Islet of Langerhans (tissue), 1 donor: ENCODE measurements at regions not wholly inside any gene's neighbourhood (a gene's known extent, or its start where the extent isn't known, plus 50 kb on each side); places are given as distances from the start of the nearest gene placed in this dataset.
A peak's percentile ranks its signal among the peaks of the same experiment; 100 is the strongest.

Source experiments
- FAIRE-seq: peaks from one replicate; lab custom pipeline; 2011; peaks lifted over from hg19 to GRCh38; lab: Jason Lieb, UNC

DNA sequence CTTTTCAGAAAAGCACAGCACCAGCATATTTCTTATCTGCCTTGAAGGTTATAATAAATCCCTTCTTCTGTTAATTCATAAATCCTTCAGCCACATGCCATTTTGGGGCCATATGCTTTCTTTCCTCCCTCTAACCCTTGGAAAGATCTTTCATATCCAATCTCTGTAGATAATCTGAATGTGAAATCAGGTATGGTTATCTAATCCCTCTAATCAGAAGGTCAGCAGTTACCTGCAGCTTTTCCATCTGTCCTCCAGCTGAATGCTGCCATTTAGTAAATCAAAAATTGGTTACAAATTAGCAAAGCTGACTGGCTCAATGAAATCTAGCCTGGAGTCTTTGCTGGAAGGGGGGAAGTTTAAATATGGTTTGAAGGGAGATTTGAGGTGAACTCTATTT lies 230.5 kb downstream of the PIK3C3 start:
- FAIRE-seq: no peak

- no peak for FAIRE-seq
Observed at GRCh38 chr18:42187611-42188380, 232.8 kb downstream of the PIK3C3 start.

DNA sequence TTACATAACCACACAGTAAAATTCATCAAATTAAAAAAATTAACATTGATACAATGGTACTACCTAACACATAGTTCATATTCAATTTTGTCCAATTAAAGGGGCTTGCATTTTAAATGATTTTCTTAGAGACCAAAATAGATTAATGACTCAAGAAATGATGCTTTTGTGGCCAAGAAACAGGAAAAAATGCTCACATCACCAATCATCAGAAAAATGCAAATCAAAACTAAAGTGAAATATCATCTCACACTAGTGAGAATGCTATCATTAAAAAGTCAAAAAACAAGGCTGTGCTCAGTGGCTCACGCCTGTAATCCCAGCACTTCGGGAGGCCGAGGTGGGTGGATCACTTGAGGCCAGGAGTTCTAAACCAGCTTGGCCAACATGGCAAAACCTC lies 235.6 kb downstream of the PIK3C3 start:
- FAIRE-seq: no peak

- peak; percentile 69 for FAIRE-seq
Observed at GRCh38 chr18:42192251-42193248, 237.5 kb downstream of the PIK3C3 start.

- FAIRE-seq: no peak
Observed at GRCh38 chr18:42196651-42197050, 241.6 kb downstream of the PIK3C3 start.

- no peak for FAIRE-seq
Observed at GRCh38 chr18:42201137-42201536, 246.1 kb downstream of the PIK3C3 start.

GRCh38 chr18:42211201-42211600 lies 256.2 kb downstream of the PIK3C3 start:
- FAIRE-seq: no peak

DNA sequence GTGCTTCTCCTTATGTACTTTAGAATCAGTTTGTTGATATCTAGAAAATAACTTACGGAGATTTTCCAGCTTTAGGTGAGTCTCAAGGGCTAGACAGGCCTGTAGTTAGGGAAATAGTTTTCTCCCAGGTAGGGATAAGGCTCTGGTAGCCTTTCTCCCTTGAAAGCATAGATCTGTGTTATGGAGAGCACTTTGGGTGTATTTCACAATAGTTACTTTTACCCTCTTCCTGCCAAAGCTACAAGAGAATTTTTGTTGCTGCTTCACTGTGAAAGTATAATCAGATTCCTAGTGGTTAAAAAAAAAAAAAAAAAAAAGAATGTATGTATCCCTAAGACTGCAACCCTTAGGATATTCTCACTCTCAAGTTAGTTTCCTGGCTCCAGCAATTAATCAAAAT lies 267.5 kb downstream of the PIK3C3 start:
- FAIRE-seq: no peak

- FAIRE-seq: no peak
Observed at GRCh38 chr18:42228581-42228980, 273.5 kb downstream of the PIK3C3 start.

GRCh38 chr18:42229211-42230210 lies 274.5 kb downstream of the PIK3C3 start:
- FAIRE-seq: no peak

DNA sequence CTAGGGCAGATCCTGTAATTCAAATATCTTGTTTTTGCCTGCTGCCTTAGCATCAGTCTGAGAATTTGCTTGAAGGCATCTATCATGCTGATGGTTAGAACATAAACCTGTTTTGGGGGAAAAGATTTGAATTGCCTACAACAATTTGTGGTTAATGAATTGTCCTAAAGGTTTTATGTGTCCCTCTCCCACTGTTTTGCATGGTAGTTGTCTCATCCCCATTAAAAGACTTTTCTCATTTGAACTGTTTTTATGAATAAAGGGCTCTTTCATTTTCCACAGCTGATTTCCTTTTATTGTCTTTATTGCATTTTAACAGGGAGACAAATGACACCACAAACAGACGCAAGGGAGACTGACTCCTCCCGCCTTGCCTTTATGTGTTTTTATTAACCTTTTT lies 275.6 kb downstream of the PIK3C3 start:
- FAIRE-seq: no peak

DNA sequence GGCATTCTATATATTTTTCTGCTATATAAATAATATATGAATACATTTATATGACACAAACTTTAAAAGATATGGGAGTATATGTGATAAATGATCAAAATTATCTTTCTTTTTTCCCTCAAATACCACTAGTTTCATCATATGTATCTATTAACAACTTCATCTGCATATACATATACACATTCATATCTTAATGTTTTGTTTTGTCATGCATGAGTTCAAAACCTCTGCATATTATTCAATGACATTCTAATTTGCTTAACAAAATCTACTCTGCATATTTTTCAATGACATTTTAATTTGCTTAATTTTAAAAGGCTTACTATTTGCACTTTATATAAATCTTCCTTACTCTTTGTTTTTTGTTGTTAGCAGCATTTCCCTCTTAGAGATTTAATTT lies 276.2 kb downstream of the PIK3C3 start:
- no peak for FAIRE-seq

GRCh38 chr18:42231796-42232195 lies 276.8 kb downstream of the PIK3C3 start:
- no peak for FAIRE-seq

GRCh38 chr18:42233908-42234307 lies 278.9 kb downstream of the PIK3C3 start:
- FAIRE-seq: no peak

DNA sequence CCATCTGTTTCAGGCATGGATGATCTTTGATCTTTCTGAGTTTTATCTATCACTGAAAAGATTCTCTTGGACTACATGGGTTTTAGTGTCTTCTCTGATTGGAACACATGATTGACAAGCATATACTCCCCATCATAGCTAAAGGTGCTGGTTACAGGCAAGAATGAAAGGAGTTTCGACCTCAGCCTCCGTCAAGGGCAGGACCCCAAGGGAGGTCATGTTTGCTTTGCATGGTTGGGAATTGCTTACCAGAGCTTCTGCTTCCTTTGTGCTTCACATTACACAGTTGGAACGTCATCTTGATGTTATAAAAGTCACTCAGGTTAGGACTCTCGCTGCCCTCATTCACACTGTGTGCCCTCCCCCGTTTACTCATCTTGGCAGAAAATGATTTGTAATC lies 287.7 kb downstream of the PIK3C3 start:
- FAIRE-seq: no peak

GRCh38 chr18:42245137-42245536 lies 290.1 kb downstream of the PIK3C3 start:
- no peak for FAIRE-seq

DNA sequence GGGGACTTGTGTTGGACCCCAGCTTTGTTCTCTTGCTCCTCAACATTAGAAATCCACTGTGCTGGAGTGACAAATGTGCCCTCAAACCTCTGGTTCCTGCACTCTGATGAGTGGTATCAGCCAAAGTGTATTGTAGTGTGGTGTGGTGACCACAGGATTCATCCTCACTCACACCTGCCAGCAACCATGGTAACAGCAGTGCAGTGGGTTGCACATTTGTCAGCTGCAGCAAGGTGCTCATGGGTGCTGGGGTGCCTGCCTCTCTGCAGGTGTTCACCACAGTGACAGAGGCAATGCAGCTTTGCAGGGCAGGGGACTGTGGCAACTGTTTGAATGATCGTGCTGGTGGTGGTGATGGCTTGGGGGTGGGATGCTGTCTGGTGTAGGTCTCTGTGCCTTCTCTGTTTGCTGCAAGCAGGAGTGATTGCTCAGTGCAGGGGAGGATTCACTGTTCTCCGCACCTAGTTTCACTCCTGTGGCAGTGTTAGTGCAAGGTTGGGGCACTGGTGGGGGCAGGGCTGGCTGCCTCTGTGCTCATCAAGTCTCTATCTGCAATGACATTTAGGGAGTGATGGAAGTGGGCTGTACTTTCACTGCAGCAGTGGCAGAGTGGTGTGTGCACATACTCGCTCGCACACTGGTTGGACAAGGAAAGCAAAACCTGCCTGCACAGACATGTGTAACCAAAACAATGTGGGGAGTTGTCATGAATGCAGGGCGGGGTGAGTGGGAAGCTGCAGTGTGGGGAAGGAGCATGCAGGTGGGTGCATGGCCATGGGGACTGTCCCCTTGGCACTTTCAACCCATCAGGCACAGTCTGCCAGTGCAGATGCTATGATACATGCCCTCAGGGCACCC lies 301.1 kb downstream of the PIK3C3 start:
- no peak for FAIRE-seq

DNA sequence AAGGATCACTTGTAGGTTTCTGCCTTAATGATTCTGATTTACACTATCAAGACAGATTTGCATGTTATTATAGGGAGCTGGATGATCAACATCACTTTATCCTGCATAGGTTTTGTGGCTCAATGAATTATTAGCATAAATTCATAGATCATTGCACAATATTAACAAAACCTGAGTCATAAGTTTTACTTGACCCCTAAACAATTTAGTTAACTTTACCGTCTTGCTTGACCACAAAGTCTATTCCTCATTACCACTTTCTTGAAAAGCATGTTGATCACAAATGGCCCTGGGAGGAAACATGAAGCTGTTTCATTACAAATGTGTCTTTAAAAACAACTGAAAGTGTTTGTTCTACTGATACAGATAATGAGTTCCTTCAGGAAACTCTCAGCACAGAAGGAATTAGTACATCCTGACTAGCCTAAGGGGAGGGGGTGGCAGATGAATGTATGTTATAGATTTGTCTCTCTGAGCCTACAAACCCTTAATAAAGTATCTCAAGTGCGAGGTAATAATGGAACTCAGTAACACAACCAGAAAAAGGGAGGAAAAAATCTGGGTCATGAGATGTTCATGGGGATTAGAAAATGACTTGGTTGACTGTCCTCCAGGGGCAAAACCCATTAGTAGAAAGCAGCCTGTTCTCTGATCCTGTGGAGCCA lies 303.4 kb downstream of the PIK3C3 start:
- no peak for FAIRE-seq

DNA sequence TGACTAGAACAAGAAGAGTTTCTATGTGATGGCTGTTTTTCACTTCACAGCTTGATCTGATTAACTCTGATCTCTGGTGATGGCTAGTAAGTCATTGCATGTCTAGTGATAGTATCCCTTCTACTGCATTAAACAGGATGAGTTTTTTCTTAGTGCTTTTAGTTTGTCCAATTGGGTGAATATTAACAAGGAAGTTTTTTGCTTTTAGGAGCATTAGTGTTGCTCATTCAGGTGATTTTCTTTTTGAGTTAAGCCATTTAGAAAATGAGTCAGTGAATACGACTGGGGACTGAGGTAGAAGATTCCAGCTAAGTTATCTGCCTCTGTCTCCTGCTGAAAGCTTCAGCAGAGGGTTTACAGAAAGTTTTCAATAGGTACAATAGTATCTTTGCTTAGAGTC lies 306.7 kb downstream of the PIK3C3 start:
- FAIRE-seq: no peak

DNA sequence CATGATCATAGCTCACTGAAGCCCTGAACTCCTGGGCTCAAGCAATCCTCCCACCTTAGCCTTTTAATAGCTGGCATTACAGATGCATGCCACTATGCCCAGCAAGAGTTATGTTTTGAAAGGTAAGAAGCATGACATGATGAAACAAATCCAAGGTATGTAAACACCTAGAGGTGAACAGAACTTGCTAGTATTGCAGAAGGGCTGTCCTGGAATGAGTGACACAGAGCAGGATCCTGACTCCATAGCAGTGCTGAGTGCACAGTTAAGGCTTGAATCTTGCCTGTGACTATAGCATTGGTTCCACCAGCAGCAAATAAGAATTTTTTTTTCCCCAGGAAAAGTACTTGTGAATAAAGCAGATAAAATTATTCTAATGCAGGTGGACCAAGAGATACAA lies 309.5 kb downstream of the PIK3C3 start:
- FAIRE-seq: no peak
